Activated naive CD4-positive, alpha-beta T cell treated with anti-CD3 and anti-CD28 coated beads, Interleukin-2, amount 10 ng/mL, durations not matched to agents 7 days and 5 days (primary cell): ENCODE measurements at regions not wholly inside any gene's neighbourhood (a gene's known extent, or its start where the extent isn't known, plus 50 kb on each side); places are given as distances from the start of the nearest gene placed in this dataset.

Experiments
- CTCF ChIA-PET: fragments of 350-600 bp; sonication (Branson Sonifier 250); formaldehyde crosslinking; loops from one replicate; lab custom pipeline; 2021; ENCODE audit warnings: antibody characterized with exemption; lab: Charles Lee
- DNase-seq: peaks from one replicate; pipeline ENCODE4 v3.0.0-alpha.2; 2020
- H3K27ac Mint-ChIP-seq: one replicate; pipeline ENCODE4 v1.8.0; 2021; ENCODE audit warnings: mild to moderate bottlenecking, moderate library complexity, mixed read lengths
- H3K27me3 Mint-ChIP-seq: one replicate; pipeline ENCODE4 v1.8.0; 2021; ENCODE audit warnings: mild to moderate bottlenecking, mixed read lengths
- H3K36me3 Mint-ChIP-seq: one replicate; pipeline ENCODE4 v1.8.0; 2021; ENCODE audit warnings: mixed read lengths
- H3K4me1 Mint-ChIP-seq: one replicate; pipeline ENCODE4 v1.8.0; 2021; ENCODE audit warnings: mixed read lengths
- H3K4me3 Mint-ChIP-seq: one replicate; pipeline ENCODE4 v1.8.0; 2021; ENCODE audit warnings: mild to moderate bottlenecking, moderate library complexity, mixed read lengths
- H3K9me3 Mint-ChIP-seq: one replicate; pipeline ENCODE4 v1.8.0; 2021; ENCODE audit warnings: mixed read lengths

- no peaks in the 10 kb centered on the region for H3K9me3 Mint-ChIP-seq
- no peaks in the 10 kb centered on the region for H3K27me3 Mint-ChIP-seq
- no peak overlapping the region for H3K27ac Mint-ChIP-seq
- no peaks in the 10 kb centered on the region for H3K4me1 Mint-ChIP-seq
- H3K4me3 Mint-ChIP-seq = no peak overlapping the region
- DNase-seq = no peak
- CTCF ChIA-PET = no interaction called here
- H3K36me3 Mint-ChIP-seq = no peaks in the 10 kb centered on the region
Observed at GRCh38 chr1:203926025-203926540, 64.7 kb downstream of the SNRPE start.

DNA sequence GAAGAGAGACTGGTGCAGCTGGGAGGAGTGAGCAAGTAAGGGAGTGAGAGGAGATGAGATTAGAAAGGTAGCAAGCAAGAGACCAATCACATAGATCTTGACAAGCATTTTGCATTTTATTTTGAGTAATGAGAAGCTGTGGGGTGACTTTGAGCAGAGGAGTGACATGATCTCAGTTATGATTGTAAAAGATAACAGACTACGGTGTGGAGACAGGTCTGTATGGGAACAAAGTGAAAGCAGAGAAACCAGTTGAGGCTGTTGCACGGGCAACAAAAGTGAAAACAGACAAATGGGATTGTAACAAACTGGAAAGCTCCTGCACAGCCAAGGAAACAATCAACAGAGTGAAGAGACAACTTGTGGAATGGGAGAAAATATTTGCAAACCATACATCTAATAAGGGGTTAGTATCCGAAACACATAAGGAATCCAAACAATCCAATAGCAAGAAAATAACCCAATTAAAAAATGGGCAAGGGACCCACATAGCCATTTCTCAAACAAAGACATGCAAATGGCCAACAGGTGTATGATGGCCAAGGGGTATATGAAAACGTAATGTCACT, 68.4 kb downstream of the SNRPE start:
- peaks cover 3% of the 10 kb centered on the region for H3K4me1 Mint-ChIP-seq
- H3K4me3 Mint-ChIP-seq = no peak overlapping the region
- H3K9me3 Mint-ChIP-seq = no peaks in the 10 kb centered on the region
- no peaks in the 10 kb centered on the region for H3K36me3 Mint-ChIP-seq
- peaks cover 10% of the 10 kb centered on the region for H3K27me3 Mint-ChIP-seq
- CTCF ChIA-PET = no interaction called here
- H3K27ac Mint-ChIP-seq = no peak overlapping the region
- no peak for DNase-seq

GRCh38 chr1:203930342-203930741, 68.9 kb downstream of the SNRPE start:
- no peaks in the 10 kb centered on the region for H3K9me3 Mint-ChIP-seq
- H3K27ac Mint-ChIP-seq = no peak overlapping the region
- H3K4me1 Mint-ChIP-seq = peaks cover 3% of the 10 kb centered on the region
- no peak overlapping the region for H3K4me3 Mint-ChIP-seq
- CTCF ChIA-PET = no interaction called here
- H3K36me3 Mint-ChIP-seq = no peaks in the 10 kb centered on the region
- H3K27me3 Mint-ChIP-seq = peaks cover 14% of the 10 kb centered on the region
- DNase-seq = no peak

- peaks cover 3% of the 10 kb centered on the region for H3K4me1 Mint-ChIP-seq
- CTCF ChIA-PET = no interaction called here
- no peak for DNase-seq
- no peak overlapping the region for H3K4me3 Mint-ChIP-seq
- no peaks in the 10 kb centered on the region for H3K9me3 Mint-ChIP-seq
- H3K27me3 Mint-ChIP-seq = peaks cover 23% of the 10 kb centered on the region
- H3K36me3 Mint-ChIP-seq = no peaks in the 10 kb centered on the region
- no peak overlapping the region for H3K27ac Mint-ChIP-seq
Observed at GRCh38 chr1:203931953-203932352, 70.6 kb downstream of the SNRPE start.

- no peak overlapping the region for H3K27ac Mint-ChIP-seq
- H3K27me3 Mint-ChIP-seq = peaks cover 27% of the 10 kb centered on the region
- H3K4me1 Mint-ChIP-seq = peaks cover 3% of the 10 kb centered on the region
- DNase-seq = no peak
- H3K9me3 Mint-ChIP-seq = no peaks in the 10 kb centered on the region
- CTCF ChIA-PET = no interaction called here
- H3K4me3 Mint-ChIP-seq = no peak overlapping the region
- H3K36me3 Mint-ChIP-seq = no peaks in the 10 kb centered on the region
Observed at GRCh38 chr1:203932556-203932955, 71.2 kb downstream of the SNRPE start.

GRCh38 chr1:203934027-203934426, 72.6 kb downstream of the SNRPE start:
- H3K9me3 Mint-ChIP-seq = no peaks in the 10 kb centered on the region
- peaks cover 3% of the 10 kb centered on the region for H3K4me1 Mint-ChIP-seq
- CTCF ChIA-PET = no interaction called here
- no peak overlapping the region for H3K4me3 Mint-ChIP-seq
- no peaks in the 10 kb centered on the region for H3K36me3 Mint-ChIP-seq
- no peak overlapping the region for H3K27ac Mint-ChIP-seq
- H3K27me3 Mint-ChIP-seq = peaks cover 33% of the 10 kb centered on the region
- no peak for DNase-seq

DNA sequence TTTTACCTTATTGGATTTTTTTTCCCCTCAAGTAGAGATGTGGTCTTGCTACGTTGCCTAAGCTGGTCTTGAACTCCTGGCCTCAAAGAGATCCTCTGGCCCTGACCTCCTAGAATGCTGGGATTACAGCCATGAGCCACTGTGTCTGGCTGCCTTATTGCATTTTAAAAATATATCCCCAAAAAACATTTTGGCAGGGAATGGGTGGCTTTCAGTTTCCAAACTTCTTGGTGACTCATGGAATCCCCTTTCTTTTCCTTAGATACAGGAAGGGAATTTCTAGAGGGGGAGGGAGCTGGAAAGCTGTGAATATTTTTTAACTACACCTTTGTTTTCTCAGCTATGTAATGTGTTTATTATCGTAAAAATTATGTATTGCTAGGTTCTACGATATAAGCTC, 73.3 kb downstream of the SNRPE start:
- Mint-ChIP-seq H3K4me1 (peaks cover 3% of the 10 kb centered on the region), H3K27me3 (peaks cover 33% of the 10 kb centered on the region), H3K27ac (no peak overlapping the region), H3K36me3 (no peaks in the 10 kb centered on the region), H3K9me3 (no peaks in the 10 kb centered on the region), H3K4me3 (no peak overlapping the region)
- no peak for DNase-seq
- CTCF ChIA-PET = interaction anchor here (1.2 kb wide), 1 partner anchor 195 kb away, joined by 4 read pairs; no protein-coding TSS in a partner anchor

DNA sequence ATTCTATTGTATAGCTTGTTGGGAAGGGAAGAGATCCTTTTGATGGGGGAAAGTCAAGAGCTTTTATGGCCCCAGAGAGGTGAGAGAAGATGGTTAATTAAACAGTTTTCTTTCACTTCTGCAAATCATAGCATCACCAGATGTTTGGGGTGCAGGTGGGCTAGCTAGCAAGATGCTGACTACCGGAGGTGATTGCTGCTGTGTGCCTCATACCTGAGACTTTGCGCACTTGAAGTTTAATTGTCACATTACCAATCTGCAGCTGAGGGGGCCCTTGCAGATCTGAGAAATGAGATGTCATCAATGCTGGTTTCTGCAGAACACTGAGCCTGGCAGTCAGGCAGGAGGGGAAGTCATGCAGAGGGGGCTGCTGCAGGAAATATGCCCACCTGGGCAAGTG, 73.9 kb downstream of the SNRPE start:
- no peaks in the 10 kb centered on the region for H3K9me3 Mint-ChIP-seq
- no peak for DNase-seq
- peaks cover 3% of the 10 kb centered on the region for H3K4me1 Mint-ChIP-seq
- H3K4me3 Mint-ChIP-seq = no peak overlapping the region
- no peaks in the 10 kb centered on the region for H3K36me3 Mint-ChIP-seq
- H3K27ac Mint-ChIP-seq = no peak overlapping the region
- CTCF ChIA-PET = interaction anchor here (1.2 kb wide), 1 partner anchor 194 kb away, joined by 4 read pairs; no protein-coding TSS in a partner anchor
- peaks cover 33% of the 10 kb centered on the region for H3K27me3 Mint-ChIP-seq

DNA sequence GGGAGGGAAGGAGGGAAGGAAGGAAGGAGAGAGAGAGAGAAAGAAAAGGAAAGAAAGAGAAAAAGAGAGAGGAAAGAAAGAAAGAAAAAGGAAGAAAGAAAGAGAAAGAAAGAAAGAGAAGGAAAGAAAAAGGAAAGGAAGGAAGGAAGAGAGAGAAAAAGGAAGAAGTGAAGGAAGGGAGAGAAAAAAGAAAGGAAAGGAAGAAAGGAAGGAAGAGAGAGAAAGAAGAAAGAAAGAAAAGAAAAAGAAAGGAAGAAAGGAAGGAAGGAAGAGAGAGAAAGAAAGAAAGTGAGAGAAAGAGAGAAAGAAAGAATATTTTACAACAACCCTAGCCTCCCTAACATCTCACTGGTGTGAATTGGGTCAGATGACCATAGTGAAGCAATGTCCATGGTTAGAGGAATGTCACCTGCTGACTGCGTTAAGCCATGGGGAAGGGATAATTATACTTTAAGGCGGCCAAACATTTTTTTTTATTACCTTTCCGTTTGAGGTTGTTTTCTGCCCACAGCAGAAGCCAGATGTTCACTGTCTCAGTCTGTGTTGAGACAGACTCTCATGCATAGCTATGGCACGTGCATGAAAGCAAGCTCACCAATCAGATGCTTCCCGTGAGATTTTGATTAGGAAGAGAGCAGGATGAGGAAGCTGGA, 76.4 kb downstream of the SNRPE start:
- H3K4me1 Mint-ChIP-seq = no peaks in the 10 kb centered on the region
- H3K9me3 Mint-ChIP-seq = no peaks in the 10 kb centered on the region
- no peak overlapping the region for H3K4me3 Mint-ChIP-seq
- H3K27ac Mint-ChIP-seq = no peak overlapping the region
- H3K36me3 Mint-ChIP-seq = no peaks in the 10 kb centered on the region
- CTCF ChIA-PET = no interaction called here
- no peak for DNase-seq
- peaks cover 30% of the 10 kb centered on the region for H3K27me3 Mint-ChIP-seq

DNA sequence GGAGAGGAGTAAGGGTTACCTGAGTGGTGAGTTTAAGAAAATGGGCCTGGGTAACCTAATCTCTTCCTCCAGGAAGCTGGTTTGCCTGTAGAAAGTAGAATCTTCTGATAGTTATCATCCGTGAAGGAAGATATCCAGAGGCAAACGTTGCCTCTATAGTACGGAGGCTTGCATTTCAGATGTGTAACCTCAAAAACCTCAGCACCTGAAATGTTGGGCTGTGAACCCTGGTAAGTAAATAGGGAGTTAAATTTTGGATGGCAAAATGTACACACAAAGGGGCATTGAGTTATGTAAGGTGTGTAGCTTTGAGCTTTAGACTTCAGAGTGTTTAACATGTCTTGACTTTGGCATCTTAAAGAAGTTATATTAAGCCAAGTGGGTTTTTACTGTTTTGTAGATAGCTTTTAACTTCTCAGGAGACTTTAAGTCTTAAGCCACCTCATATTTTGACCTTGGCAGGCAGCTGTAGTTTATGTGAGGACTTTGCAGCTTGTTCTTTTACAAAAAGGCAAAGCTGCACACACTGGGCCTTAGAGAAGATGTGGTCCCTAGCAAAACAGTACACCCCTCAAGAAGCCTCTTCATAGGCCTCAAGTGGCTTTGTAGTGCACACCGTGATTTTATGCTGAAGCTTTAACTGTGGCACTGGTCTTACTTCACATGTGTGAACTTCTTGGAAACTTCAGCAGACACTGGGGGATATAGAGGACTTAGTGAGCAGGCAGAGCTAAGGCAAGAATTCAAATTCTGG, 83.4 kb downstream of the SNRPE start:
- Mint-ChIP-seq H3K9me3 (no peaks in the 10 kb centered on the region), H3K36me3 (no peaks in the 10 kb centered on the region), H3K27ac (no peak overlapping the region), H3K4me3 (no peak overlapping the region), H3K4me1 (no peaks in the 10 kb centered on the region), H3K27me3 (no peaks in the 10 kb centered on the region)
- DNase-seq = no peak
- CTCF ChIA-PET = interaction anchor here (0.5 kb wide), 1 partner anchor 183 kb away, joined by 3 read pairs; no protein-coding TSS in a partner anchor

DNA sequence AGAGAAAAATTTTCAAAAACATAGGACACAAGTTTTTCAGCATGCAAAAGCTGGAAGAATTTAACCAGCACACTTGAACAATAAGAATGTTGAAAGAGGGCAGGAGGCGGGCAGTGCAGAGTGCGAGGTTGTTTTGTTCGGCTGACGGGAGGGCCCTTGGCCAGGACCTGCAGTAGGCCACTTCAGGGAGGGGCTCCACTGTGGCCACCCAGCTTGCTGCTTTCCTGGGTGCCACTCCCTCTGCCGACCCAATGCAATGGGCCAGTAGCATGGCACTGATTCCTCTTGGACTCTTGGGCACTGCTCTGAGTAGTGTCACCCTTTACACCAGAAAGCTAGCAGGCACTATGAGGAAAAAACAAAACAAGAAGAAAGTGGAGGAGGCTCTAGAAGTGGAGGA, 92.9 kb downstream of the SNRPE start:
- Mint-ChIP-seq H3K4me3 (no peak overlapping the region), H3K36me3 (no peaks in the 10 kb centered on the region), H3K27ac (no peak overlapping the region), H3K27me3 (peaks cover 10% of the 10 kb centered on the region), H3K4me1 (no peaks in the 10 kb centered on the region), H3K9me3 (peaks cover 9% of the 10 kb centered on the region)
- DNase-seq = no peak
- CTCF ChIA-PET = no interaction called here

- Mint-ChIP-seq H3K36me3 (no peaks in the 10 kb centered on the region), H3K27me3 (peaks cover 10% of the 10 kb centered on the region), H3K4me3 (no peak overlapping the region), H3K27ac (no peak overlapping the region), H3K4me1 (no peaks in the 10 kb centered on the region), H3K9me3 (peaks cover 9% of the 10 kb centered on the region)
- CTCF ChIA-PET = no interaction called here
- no peak for DNase-seq
Observed at GRCh38 chr1:203954788-203955552, 93.6 kb downstream of the SNRPE start.

DNA sequence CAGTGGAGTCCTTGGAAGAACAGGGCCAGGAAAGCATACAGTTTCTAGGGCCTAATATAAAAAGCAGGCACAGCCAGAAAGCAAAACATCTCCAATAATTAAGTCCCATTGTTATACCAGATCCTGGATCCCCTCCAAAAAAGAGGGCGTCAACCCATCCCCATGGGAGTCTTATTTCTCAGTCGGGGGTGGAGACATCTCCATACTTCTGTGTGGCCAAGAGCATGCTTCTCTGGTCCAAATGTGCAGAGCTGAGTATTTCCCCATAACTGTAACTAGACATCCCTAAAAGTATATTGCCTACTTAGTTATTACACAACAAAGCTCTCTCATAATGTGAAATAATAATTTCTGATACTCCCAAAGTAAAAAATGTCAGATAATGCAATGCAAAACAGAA, 104.2 kb upstream of the SOX13 start:
- CTCF ChIA-PET = interaction anchor here (0.6 to 0.7 kb wide), 2 partner anchors 239 to 789 kb away, joined by 3 read pairs; no protein-coding TSS in a partner anchor
- H3K36me3 Mint-ChIP-seq = no peaks in the 10 kb centered on the region
- no peaks in the 10 kb centered on the region for H3K4me1 Mint-ChIP-seq
- no peaks in the 10 kb centered on the region for H3K27me3 Mint-ChIP-seq
- no peak overlapping the region for H3K4me3 Mint-ChIP-seq
- H3K9me3 Mint-ChIP-seq = peaks cover 6% of the 10 kb centered on the region
- H3K27ac Mint-ChIP-seq = no peak overlapping the region
- no peak for DNase-seq

DNA sequence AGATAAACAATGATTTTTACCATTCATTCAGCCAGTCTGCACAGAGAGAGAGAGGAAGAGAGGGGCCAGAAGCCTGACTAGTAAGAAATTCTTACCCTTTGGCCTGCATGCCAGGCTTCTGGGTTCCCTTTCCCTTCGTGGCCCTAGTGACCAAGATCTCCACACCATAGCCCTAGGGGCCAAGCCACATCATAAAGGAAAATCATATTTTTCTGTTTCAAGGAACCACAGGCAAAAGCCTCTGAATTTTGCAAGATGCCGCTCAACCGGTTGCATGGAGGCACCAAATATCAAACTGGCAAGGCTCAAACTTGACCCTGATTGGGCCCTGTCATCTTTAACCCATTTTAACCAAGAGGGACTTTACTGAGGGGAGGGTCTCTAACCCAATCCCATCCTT, 103.1 kb upstream of the SOX13 start:
- no peaks in the 10 kb centered on the region for H3K4me1 Mint-ChIP-seq
- DNase-seq = no peak
- CTCF ChIA-PET = no interaction called here
- peaks cover 8% of the 10 kb centered on the region for H3K9me3 Mint-ChIP-seq
- H3K36me3 Mint-ChIP-seq = no peaks in the 10 kb centered on the region
- no peak overlapping the region for H3K4me3 Mint-ChIP-seq
- no peaks in the 10 kb centered on the region for H3K27me3 Mint-ChIP-seq
- no peak overlapping the region for H3K27ac Mint-ChIP-seq
